ENCODE measurements at regions not wholly inside any gene's neighbourhood (a gene's known extent, or its start where the extent isn't known, plus 50 kb on each side); places are given as distances from the start of the nearest gene placed in this dataset.

DNA sequence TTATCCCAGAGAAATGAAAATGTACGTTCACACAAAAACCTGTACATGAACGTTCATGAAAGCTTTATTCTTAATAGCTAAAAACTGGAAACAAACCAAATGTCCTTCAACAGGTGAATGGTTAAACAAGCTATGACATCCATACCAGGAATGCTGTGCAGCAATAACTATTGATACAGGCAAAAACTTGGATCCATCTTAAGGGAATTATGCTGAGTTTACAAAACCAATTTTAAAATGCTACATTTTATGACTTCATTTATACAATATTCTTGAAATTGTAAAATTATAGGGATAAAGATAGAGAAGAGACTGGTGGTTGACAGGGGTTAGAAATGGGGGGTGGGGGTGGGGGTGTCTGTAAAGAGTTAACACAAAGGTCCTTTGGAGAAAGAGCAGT is 280.3 kb downstream of the TGFB2 start:
- Histone ChIP-seq H2BK15ac (ENCODE audit: low read length) (no peak overlapping the region), H3K14ac (ENCODE audit: insufficient read length) (no peak overlapping the region), H2BK120ac (replicated peaks; ENCODE audit: low read depth, low read length) (no peak overlapping the region), H3K79me1 (ENCODE audit: low read depth, low read length) (no peaks in the 10 kb centered on the region), H3K18ac (ENCODE audit: extremely low read depth, low read length) (no peak overlapping the region), H3K36me3 (ENCODE audit: control insufficient read depth in 2 of 4, insufficient read depth in 4 of 4, low read length in 3 of 4) (no peaks in the 10 kb centered on the region), H2BK20ac (ENCODE audit: low read length) (no peak overlapping the region), H3K4me3 (ENCODE audit: extremely low read depth in 1 of 4, insufficient read depth in 2 of 4, low read depth in 3 of 4, low read length in 4 of 4) (no peak overlapping the region), H4K8ac (ENCODE audit: extremely low read depth, insufficient read depth, low read length) (no peak overlapping the region), H3K27ac (ENCODE audit: low read depth, low read length) (no peak overlapping the region), H3K56ac (replicated peaks; ENCODE audit: insufficient read length, low read depth, low read length) (no peak overlapping the region), H2BK12ac (ENCODE audit: low read depth, low read length) (no peak overlapping the region), H2BK5ac (ENCODE audit: low read depth, low read length) (no peak overlapping the region), H3K23me2 (ENCODE audit: low read depth, low read length) (no peaks in the 10 kb centered on the region), H3K9ac (replicated peaks in 1 of 4; ENCODE audit: extremely low read depth in 1 of 4, low read depth in 3 of 4, low read length in 3 of 4) (no peak overlapping the region), H3K23ac (ENCODE audit: insufficient read length) (no peak overlapping the region), H3K4me1 (replicated peaks in 1 of 4; ENCODE audit: control insufficient read depth in 3 of 4, insufficient read depth in 4 of 4, low read length in 3 of 4) (no peaks in the 10 kb centered on the region), H3K27me3 (replicated peaks in 1 of 4; ENCODE audit: control insufficient read depth in 3 of 4, extremely low read depth in 1 of 4, insufficient read depth in 3 of 4, low read length in 3 of 4) (no peaks in the 10 kb centered on the region), H2AK5ac (ENCODE audit: low read depth, low read length) (no peak overlapping the region), H4K91ac (replicated peaks; ENCODE audit: insufficient read length, low read length) (no peak overlapping the region), H3K79me2 (ENCODE audit: control insufficient read depth in 1 of 2, insufficient read depth in 2 of 2, low read length in 2 of 2) (no peaks in the 10 kb centered on the region), H4K20me1 (replicated peaks in 1 of 2; ENCODE audit: control insufficient read depth in 1 of 2, insufficient read depth in 2 of 2, low read length in 2 of 2) (no peaks in the 10 kb centered on the region), H3K4me2 (ENCODE audit: insufficient read depth in 1 of 2, low read depth in 2 of 2, low read length in 2 of 2) (no peak overlapping the region), H3K9me3 (ENCODE audit: insufficient read depth in 2 of 2, low read depth in 1 of 2, low read length in 1 of 2) (0 out of 4 replicates have a peak, but pooled peaks cover 0 to 3% of the 10 kb centered on the region in 2 experiments), H3K4ac (replicated peaks; ENCODE audit: insufficient read length, low read depth, low read length) (no peak overlapping the region), H2AFZ (ENCODE audit: low read length) (no peak overlapping the region), H4K5ac (ENCODE audit: insufficient read length, low read depth, low read length) (no peak overlapping the region)
- FAIRE-seq (no peak), DNase-seq (ENCODE audit: low read depth in 1 of 2, low spot score in 2 of 2) (no peak)
- ChIA-PET POLR2A (ENCODE audit: partially characterized antibody) (no interaction called here), CTCF (ENCODE audit: partially characterized antibody) (no interaction called here)
- TF ChIP-seq HDAC6 (IDR thresholded peaks at IDR 0.05; ENCODE audit: low read depth, low read length): no peak
- 89% methylated on average over 2 of the region's 2 CpGs; no CpG with 5 or more reads in 1 of the 2 experiments for WGBS, 2 experiments (ENCODE audit: extremely low coverage in 1 of 2, insufficient coverage in 1 of 2, insufficient read length in 1 of 2, insufficient replicate concordance in 2 of 2, low coverage in 1 of 2, low lambda C conversion rate in 2 of 2, missing lambda C conversion rate in 1 of 2)
